ENCODE measurements at regions not wholly inside any gene's neighbourhood (a gene's known extent, or its start where the extent isn't known, plus 50 kb on each side); places are given as distances from the start of the nearest gene placed in this dataset.

GRCh38 chr13:62142048-62142447 is 726.4 kb upstream of the PCDH20 start:
- no peak overlapping the region for H3K27ac Mint-ChIP-seq (ENCODE audit: unreplicated experiment)
- H3K9me3 Mint-ChIP-seq (ENCODE audit: low read depth) = peaks cover 35% of the 10 kb centered on the region
- no peaks in the 10 kb centered on the region for H3K27me3 Mint-ChIP-seq (ENCODE audit: low read depth)
- H3K4me1 Mint-ChIP-seq (ENCODE audit: low read depth) = no peaks in the 10 kb centered on the region
- TF ChIP-seq CTCF (IDR thresholded peaks at IDR 0.05) = no peak
- H3K36me3 Mint-ChIP-seq (ENCODE audit: low read depth) = peaks cover 5% of the 10 kb centered on the region
- H3K4me3 Mint-ChIP-seq (ENCODE audit: unreplicated experiment) = no peak overlapping the region
- no peak for DNase-seq (ENCODE audit: low spot score)

DNA sequence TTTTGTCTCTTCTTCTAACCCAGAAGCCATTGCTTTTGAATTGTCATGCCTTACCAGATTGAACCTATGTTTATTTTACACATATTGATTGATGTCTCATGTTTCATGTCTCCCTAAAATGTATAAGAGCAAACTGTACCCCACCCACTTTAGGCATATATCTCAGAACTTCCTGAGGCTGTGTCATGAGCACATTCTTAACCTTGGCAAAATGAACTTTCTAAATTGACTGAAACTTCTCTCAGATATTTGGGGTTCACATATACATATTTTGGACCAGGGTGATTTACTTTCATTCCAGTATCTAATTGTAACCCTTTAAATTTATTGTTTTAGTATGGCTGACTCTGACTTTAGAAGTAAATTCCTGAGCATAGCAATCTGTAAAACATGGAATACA is 723.9 kb upstream of the PCDH20 start:
- H3K27ac Mint-ChIP-seq (ENCODE audit: unreplicated experiment) = no peak overlapping the region
- DNase-seq (ENCODE audit: low spot score) = no peak
- H3K4me3 Mint-ChIP-seq (ENCODE audit: unreplicated experiment) = no peak overlapping the region
- peaks cover 31% of the 10 kb centered on the region for H3K9me3 Mint-ChIP-seq (ENCODE audit: low read depth)
- H3K4me1 Mint-ChIP-seq (ENCODE audit: low read depth) = no peaks in the 10 kb centered on the region
- no peaks in the 10 kb centered on the region for H3K27me3 Mint-ChIP-seq (ENCODE audit: low read depth)
- TF ChIP-seq CTCF (IDR thresholded peaks at IDR 0.05) = no peak
- peaks cover 5% of the 10 kb centered on the region for H3K36me3 Mint-ChIP-seq (ENCODE audit: low read depth)

DNA sequence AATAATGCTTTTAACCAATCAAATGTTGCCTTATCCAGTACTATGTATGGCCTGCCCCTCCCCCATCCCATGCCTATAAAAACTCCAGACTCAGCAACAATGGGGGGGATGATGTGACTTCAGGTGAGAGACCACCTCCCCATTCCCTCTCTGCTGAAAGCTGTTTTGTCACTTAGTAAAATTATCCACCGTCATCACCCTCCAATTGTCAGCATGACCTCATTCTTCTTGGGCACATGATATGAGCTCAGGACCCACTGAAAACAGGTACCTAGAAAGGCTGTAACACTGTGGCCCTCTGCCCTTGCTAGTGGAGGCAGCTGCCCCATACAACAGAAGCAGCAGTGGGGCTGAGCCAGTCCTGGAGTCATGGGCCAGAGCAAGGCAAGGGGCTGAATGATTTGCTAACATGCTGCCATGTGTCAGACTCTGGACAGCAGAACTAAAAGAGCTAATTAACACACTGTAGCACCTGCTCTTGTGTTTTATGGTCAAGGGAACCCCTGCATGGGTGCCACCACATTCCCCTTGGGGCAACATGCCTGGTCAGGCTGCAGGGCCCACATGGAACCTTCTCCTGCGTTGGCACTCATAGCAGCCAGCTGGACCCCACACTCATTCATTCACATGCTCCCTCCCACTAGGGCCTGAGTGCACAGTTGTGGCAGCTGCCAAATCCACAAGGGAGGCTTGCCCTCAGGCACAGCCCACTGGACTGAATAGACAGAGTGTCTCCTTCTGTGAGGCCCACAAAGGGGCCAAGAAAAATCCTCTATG is 722.2 kb upstream of the PCDH20 start:
- Mint-ChIP-seq H3K27ac (ENCODE audit: unreplicated experiment) (no peak overlapping the region), H3K4me3 (ENCODE audit: unreplicated experiment) (no peak overlapping the region), H3K4me1 (ENCODE audit: low read depth) (no peaks in the 10 kb centered on the region), H3K36me3 (ENCODE audit: low read depth) (peaks cover 7% of the 10 kb centered on the region), H3K27me3 (ENCODE audit: low read depth) (no peaks in the 10 kb centered on the region), H3K9me3 (ENCODE audit: low read depth) (peaks cover 25% of the 10 kb centered on the region)
- no peak for TF ChIP-seq CTCF (IDR thresholded peaks at IDR 0.05)
- no peak for DNase-seq (ENCODE audit: low spot score)

- H3K36me3 Mint-ChIP-seq (ENCODE audit: low read depth) = peaks cover 2% of the 10 kb centered on the region
- no peaks in the 10 kb centered on the region for H3K9me3 Mint-ChIP-seq (ENCODE audit: low read depth)
- DNase-seq (ENCODE audit: low spot score) = no peak
- H3K4me1 Mint-ChIP-seq (ENCODE audit: low read depth) = no peaks in the 10 kb centered on the region
- H3K27me3 Mint-ChIP-seq (ENCODE audit: low read depth) = no peaks in the 10 kb centered on the region
- no peak for TF ChIP-seq CTCF (IDR thresholded peaks at IDR 0.05)
- no peak overlapping the region for H3K4me3 Mint-ChIP-seq (ENCODE audit: unreplicated experiment)
- H3K27ac Mint-ChIP-seq (ENCODE audit: unreplicated experiment) = no peak overlapping the region
Observed at GRCh38 chr13:62131604-62132003, 716.0 kb upstream of the PCDH20 start.

GRCh38 chr13:62130062-62130970 is 714.7 kb upstream of the PCDH20 start:
- DNase-seq (ENCODE audit: low spot score) = no peak
- H3K36me3 Mint-ChIP-seq (ENCODE audit: low read depth) = peaks cover 2% of the 10 kb centered on the region
- H3K4me1 Mint-ChIP-seq (ENCODE audit: low read depth) = no peaks in the 10 kb centered on the region
- no peak overlapping the region for H3K27ac Mint-ChIP-seq (ENCODE audit: unreplicated experiment)
- H3K27me3 Mint-ChIP-seq (ENCODE audit: low read depth) = no peaks in the 10 kb centered on the region
- no peak for TF ChIP-seq CTCF (IDR thresholded peaks at IDR 0.05)
- H3K9me3 Mint-ChIP-seq (ENCODE audit: low read depth) = no peaks in the 10 kb centered on the region
- no peak overlapping the region for H3K4me3 Mint-ChIP-seq (ENCODE audit: unreplicated experiment)
